ENCODE measurements at regions not wholly inside any gene's neighbourhood (a gene's known extent, or its start where the extent isn't known, plus 50 kb on each side); places are given as distances from the start of the nearest gene placed in this dataset.

- TF ChIP-seq MAFK (IDR thresholded peaks at IDR 0.05; ENCODE audit: low read depth, low read length) = no peak
- no peak for TF ChIP-seq POLR2A (IDR thresholded peaks at IDR 0.05; ENCODE audit: low read depth, low read length)
- no peak for TF ChIP-seq CTCF (conservative IDR thresholded peaks at IDR 0.05; ENCODE audit: low read depth, low read length)
- TF ChIP-seq RAD21 (IDR thresholded peaks at IDR 0.05; ENCODE audit: low read length) = no peak
These were observed 302.8 kb downstream of the THBS2 start for GRCh38 chr6:168950858-168951214.
